ENCODE measurements at regions not wholly inside any gene's neighbourhood (a gene's known extent, or its start where the extent isn't known, plus 50 kb on each side); places are given as distances from the start of the nearest gene placed in this dataset.
A peak's percentile ranks its signal among the peaks of the same experiment; 100 is the strongest.

- H3K4me1 Mint-ChIP-seq (ENCODE audit: low read depth) = peaks cover 7% of the 10 kb centered on the region
- H3K4me3 Mint-ChIP-seq = no peak overlapping the region
- H3K27me3 Mint-ChIP-seq (ENCODE audit: insufficient read depth) = peaks cover 7% of the 10 kb centered on the region
- no peak for DNase-seq (ENCODE audit: low spot score)
- H3K9me3 Mint-ChIP-seq = no peaks in the 10 kb centered on the region
- intact Hi-C loops (cut with micrococcal nuclease) = no loop called here
- no peaks in the 10 kb centered on the region for H3K36me3 Mint-ChIP-seq (ENCODE audit: low read depth)
- no peak overlapping the region for H3K27ac Mint-ChIP-seq
These were observed 615.4 kb downstream of the PTPRU start for GRCh38 chr1:29851691-29852090.

GRCh38 chr1:29849991-29850757, 613.9 kb downstream of the PTPRU start:
- Mint-ChIP-seq H3K4me1 (ENCODE audit: low read depth) (peaks cover 7% of the 10 kb centered on the region), H3K36me3 (ENCODE audit: low read depth) (no peaks in the 10 kb centered on the region), H3K4me3 (no peak overlapping the region), H3K27me3 (ENCODE audit: insufficient read depth) (peaks cover 3% of the 10 kb centered on the region), H3K27ac (no peak overlapping the region), H3K9me3 (no peaks in the 10 kb centered on the region)
- no peak for DNase-seq (ENCODE audit: low spot score)
- intact Hi-C loops (cut with micrococcal nuclease) = loop anchor here (1.0 to 5.0 kb wide), 6 partner anchors 57 to 614 kb away; partner anchors contain the start of gene PTPRU

- H3K4me1 Mint-ChIP-seq (ENCODE audit: low read depth) = peaks cover 7% of the 10 kb centered on the region
- peak; percentile 36 for DNase-seq (ENCODE audit: low spot score)
- no peaks in the 10 kb centered on the region for H3K36me3 Mint-ChIP-seq (ENCODE audit: low read depth)
- H3K4me3 Mint-ChIP-seq = no peak overlapping the region
- intact Hi-C loops (cut with micrococcal nuclease) = loop anchor here (1.0 to 5.0 kb wide), 6 partner anchors 56 to 613 kb away; partner anchors contain the start of gene PTPRU
- no peaks in the 10 kb centered on the region for H3K27me3 Mint-ChIP-seq (ENCODE audit: insufficient read depth)
- H3K27ac Mint-ChIP-seq = no peak overlapping the region
- no peaks in the 10 kb centered on the region for H3K9me3 Mint-ChIP-seq
These were observed 612.9 kb downstream of the PTPRU start for GRCh38 chr1:29849038-29849750.

GRCh38 chr1:29845910-29846309, 609.6 kb downstream of the PTPRU start:
- intact Hi-C loops (cut with micrococcal nuclease) = loop anchor here (5.0 kb wide), 1 partner anchor 334 kb away; no protein-coding TSS in a partner anchor
- Mint-ChIP-seq H3K4me1 (ENCODE audit: low read depth) (no peaks in the 10 kb centered on the region), H3K36me3 (ENCODE audit: low read depth) (no peaks in the 10 kb centered on the region), H3K9me3 (peaks cover 18% of the 10 kb centered on the region), H3K27ac (no peak overlapping the region), H3K4me3 (no peak overlapping the region), H3K27me3 (ENCODE audit: insufficient read depth) (peaks cover 4% of the 10 kb centered on the region)
- DNase-seq (ENCODE audit: low spot score) = no peak

- DNase-seq (ENCODE audit: low spot score) = no peak
- Mint-ChIP-seq H3K36me3 (ENCODE audit: low read depth) (no peaks in the 10 kb centered on the region), H3K4me1 (ENCODE audit: low read depth) (no peaks in the 10 kb centered on the region), H3K9me3 (peaks cover 18% of the 10 kb centered on the region), H3K27ac (no peak overlapping the region), H3K27me3 (ENCODE audit: insufficient read depth) (peaks cover 5% of the 10 kb centered on the region), H3K4me3 (no peak overlapping the region)
- intact Hi-C loops (cut with micrococcal nuclease) = no loop called here
These were observed 605.8 kb downstream of the PTPRU start for GRCh38 chr1:29842130-29842529.

- no peak overlapping the region for H3K4me3 Mint-ChIP-seq
- no peak for DNase-seq (ENCODE audit: low spot score)
These were observed 603.4 kb downstream of the PTPRU start for GRCh38 chr1:29839726-29840125.

GRCh38 chr1:29838738-29839320, 602.5 kb downstream of the PTPRU start:
- intact Hi-C loops (cut with micrococcal nuclease) = no loop called here
- H3K4me1 Mint-ChIP-seq (ENCODE audit: low read depth) = no peaks in the 10 kb centered on the region
- DNase-seq (ENCODE audit: low spot score) = no peak
- H3K27me3 Mint-ChIP-seq (ENCODE audit: insufficient read depth) = peaks cover 13% of the 10 kb centered on the region
- no peak overlapping the region for H3K4me3 Mint-ChIP-seq
- H3K9me3 Mint-ChIP-seq = peaks cover 18% of the 10 kb centered on the region
- no peaks in the 10 kb centered on the region for H3K36me3 Mint-ChIP-seq (ENCODE audit: low read depth)
- no peak overlapping the region for H3K27ac Mint-ChIP-seq

More at GRCh38 chr1:29839726-29840125, 603.4 kb downstream of the PTPRU start:
- H3K4me1 Mint-ChIP-seq (ENCODE audit: low read depth) = no peaks in the 10 kb centered on the region
- H3K27ac Mint-ChIP-seq = no peak overlapping the region
- peaks cover 18% of the 10 kb centered on the region for H3K9me3 Mint-ChIP-seq
- intact Hi-C loops (cut with micrococcal nuclease) = no loop called here
- no peaks in the 10 kb centered on the region for H3K36me3 Mint-ChIP-seq (ENCODE audit: low read depth)
- H3K27me3 Mint-ChIP-seq (ENCODE audit: insufficient read depth) = peaks cover 13% of the 10 kb centered on the region

- H3K36me3 Mint-ChIP-seq (ENCODE audit: low read depth) = no peaks in the 10 kb centered on the region
- peaks cover 14% of the 10 kb centered on the region for H3K27me3 Mint-ChIP-seq (ENCODE audit: insufficient read depth)
- H3K4me1 Mint-ChIP-seq (ENCODE audit: low read depth) = no peaks in the 10 kb centered on the region
- peaks cover 10% of the 10 kb centered on the region for H3K9me3 Mint-ChIP-seq
- no peak for DNase-seq (ENCODE audit: low spot score)
- H3K27ac Mint-ChIP-seq = no peak overlapping the region
- no peak overlapping the region for H3K4me3 Mint-ChIP-seq
- intact Hi-C loops (cut with micrococcal nuclease) = no loop called here
These were observed 600.6 kb downstream of the PTPRU start for GRCh38 chr1:29836651-29837646.

- DNase-seq (ENCODE audit: low spot score) = no peak
- no peaks in the 10 kb centered on the region for H3K9me3 Mint-ChIP-seq
- H3K36me3 Mint-ChIP-seq (ENCODE audit: low read depth) = no peaks in the 10 kb centered on the region
- no peaks in the 10 kb centered on the region for H3K4me1 Mint-ChIP-seq (ENCODE audit: low read depth)
- H3K4me3 Mint-ChIP-seq = no peak overlapping the region
- intact Hi-C loops (cut with micrococcal nuclease) = no loop called here
- peaks cover 12% of the 10 kb centered on the region for H3K27me3 Mint-ChIP-seq (ENCODE audit: insufficient read depth)
- H3K27ac Mint-ChIP-seq = no peak overlapping the region
These were observed 599.6 kb downstream of the PTPRU start for GRCh38 chr1:29835874-29836273.

- no peak overlapping the region for H3K4me3 Mint-ChIP-seq
- intact Hi-C loops (cut with micrococcal nuclease) = no loop called here
- no peak for DNase-seq (ENCODE audit: low spot score)
- no peak overlapping the region for H3K27ac Mint-ChIP-seq
- H3K36me3 Mint-ChIP-seq (ENCODE audit: low read depth) = no peaks in the 10 kb centered on the region
- H3K9me3 Mint-ChIP-seq = no peaks in the 10 kb centered on the region
- no peaks in the 10 kb centered on the region for H3K4me1 Mint-ChIP-seq (ENCODE audit: low read depth)
- peaks cover 12% of the 10 kb centered on the region for H3K27me3 Mint-ChIP-seq (ENCODE audit: insufficient read depth)
These were observed 599.1 kb downstream of the PTPRU start for GRCh38 chr1:29835406-29835805.

GRCh38 chr1:29833581-29833980, 597.3 kb downstream of the PTPRU start:
- H3K36me3 Mint-ChIP-seq (ENCODE audit: low read depth) = no peaks in the 10 kb centered on the region
- no peaks in the 10 kb centered on the region for H3K4me1 Mint-ChIP-seq (ENCODE audit: low read depth)
- H3K4me3 Mint-ChIP-seq = no peak overlapping the region
- no peak overlapping the region for H3K27ac Mint-ChIP-seq
- intact Hi-C loops (cut with micrococcal nuclease) = no loop called here
- no peak for DNase-seq (ENCODE audit: low spot score)
- H3K9me3 Mint-ChIP-seq = no peaks in the 10 kb centered on the region
- peaks cover 12% of the 10 kb centered on the region for H3K27me3 Mint-ChIP-seq (ENCODE audit: insufficient read depth)

GRCh38 chr1:29832936-29833335, 596.6 kb downstream of the PTPRU start:
- H3K27ac Mint-ChIP-seq = no peak overlapping the region
- DNase-seq (ENCODE audit: low spot score) = no peak
- H3K36me3 Mint-ChIP-seq (ENCODE audit: low read depth) = no peaks in the 10 kb centered on the region
- H3K9me3 Mint-ChIP-seq = no peaks in the 10 kb centered on the region
- H3K4me1 Mint-ChIP-seq (ENCODE audit: low read depth) = no peaks in the 10 kb centered on the region
- intact Hi-C loops (cut with micrococcal nuclease) = no loop called here
- peaks cover 12% of the 10 kb centered on the region for H3K27me3 Mint-ChIP-seq (ENCODE audit: insufficient read depth)
- no peak overlapping the region for H3K4me3 Mint-ChIP-seq

Data from activated T-helper 1 cell treated with anti-CD3 and anti-CD28 coated beads, Interleukin-12 subunit alpha, Interleukin-12 subunit beta, Interleukin-2, Interleukin-4 antibody, amounts not matched to agents 30 ng/mL and 10 ng/mL and 1 ng/mL, durations not matched to agents 14 hours and 24 hours and 36 hours (primary cell).